ENCODE measurements at regions not wholly inside any gene's neighbourhood (a gene's known extent, or its start where the extent isn't known, plus 50 kb on each side); places are given as distances from the start of the nearest gene placed in this dataset.

DNA sequence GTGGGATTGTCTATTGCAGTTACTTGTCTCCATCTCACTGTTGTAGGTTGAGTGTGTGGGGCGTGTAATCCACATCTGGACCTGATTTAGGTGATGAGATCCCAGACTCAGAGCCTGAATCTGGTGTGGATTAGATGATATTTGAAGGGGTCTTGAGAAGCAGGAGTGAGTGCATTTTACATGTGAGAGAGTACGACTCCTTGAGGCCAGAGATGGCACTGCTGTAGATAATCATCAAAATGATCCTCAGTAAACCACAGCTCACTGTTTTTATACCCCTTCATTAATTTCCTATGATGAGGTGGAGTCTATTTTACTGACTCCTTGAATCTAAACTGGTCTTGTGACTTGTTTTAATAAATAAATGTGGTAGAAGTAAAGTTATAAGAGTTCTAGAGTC lies 732.5 kb downstream of the KCNJ2 start:
- H3K9me3 ChIP-seq (ENCODE audit: low read length) = no peaks in the 10 kb centered on the region
- no peaks in the 10 kb centered on the region for H3K9me2 ChIP-seq (ENCODE audit: low read depth, low read length)
- no peak overlapping the region for H3K4me2 ChIP-seq (ENCODE audit: low read length)
- H2AFZ ChIP-seq (ENCODE audit: low read length) = no peak overlapping the region
- H3K4me3 ChIP-seq (ENCODE audit: low read depth, low read length, poor library complexity, severe bottlenecking) = no peak overlapping the region
- H3K79me2 ChIP-seq (ENCODE audit: insufficient read depth, low read length) = no peaks in the 10 kb centered on the region
- H3K27ac ChIP-seq (ENCODE audit: low read depth, low read length, poor library complexity, severe bottlenecking) = no peak overlapping the region
- no peaks in the 10 kb centered on the region for H3K36me3 ChIP-seq (ENCODE audit: insufficient read depth, low read length)
- H3K27me3 ChIP-seq (ENCODE audit: insufficient read depth, low read length) = no peaks in the 10 kb centered on the region
- TF ChIP-seq, protein P1, sequence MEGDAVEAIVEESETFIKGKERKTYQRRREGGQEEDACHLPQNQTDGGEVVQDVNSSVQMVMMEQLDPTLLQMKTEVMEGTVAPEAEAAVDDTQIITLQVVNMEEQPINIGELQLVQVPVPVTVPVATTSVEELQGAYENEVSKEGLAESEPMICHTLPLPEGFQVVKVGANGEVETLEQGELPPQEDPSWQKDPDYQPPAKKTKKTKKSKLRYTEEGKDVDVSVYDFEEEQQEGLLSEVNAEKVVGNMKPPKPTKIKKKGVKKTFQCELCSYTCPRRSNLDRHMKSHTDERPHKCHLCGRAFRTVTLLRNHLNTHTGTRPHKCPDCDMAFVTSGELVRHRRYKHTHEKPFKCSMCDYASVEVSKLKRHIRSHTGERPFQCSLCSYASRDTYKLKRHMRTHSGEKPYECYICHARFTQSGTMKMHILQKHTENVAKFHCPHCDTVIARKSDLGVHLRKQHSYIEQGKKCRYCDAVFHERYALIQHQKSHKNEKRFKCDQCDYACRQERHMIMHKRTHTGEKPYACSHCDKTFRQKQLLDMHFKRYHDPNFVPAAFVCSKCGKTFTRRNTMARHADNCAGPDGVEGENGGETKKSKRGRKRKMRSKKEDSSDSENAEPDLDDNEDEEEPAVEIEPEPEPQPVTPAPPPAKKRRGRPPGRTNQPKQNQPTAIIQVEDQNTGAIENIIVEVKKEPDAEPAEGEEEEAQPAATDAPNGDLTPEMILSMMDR (IDR thresholded peaks at IDR 0.05; ENCODE audit: low read length) = peak; percentile 12; the same call in 1 of the 2 replicates
- TF ChIP-seq EZH2 (IDR thresholded peaks at IDR 0.05; ENCODE audit: borderline replicate concordance, low read length) = no peak
- H3F3A ChIP-seq (ENCODE audit: insufficient read depth, low read length) = no peaks in the 10 kb centered on the region
- no peak overlapping the region for H3K9ac ChIP-seq (ENCODE audit: low read length)
- H3K4me1 ChIP-seq (ENCODE audit: insufficient read depth, low read length, severe bottlenecking) = no peaks in the 10 kb centered on the region
- H4K20me1 ChIP-seq (ENCODE audit: insufficient read depth, low read length) = no peaks in the 10 kb centered on the region

- H3K9me3 ChIP-seq (ENCODE audit: low read length) = no peaks in the 10 kb centered on the region
- no peaks in the 10 kb centered on the region for H3K79me2 ChIP-seq (ENCODE audit: insufficient read depth, low read length)
- no peak overlapping the region for H3K4me2 ChIP-seq (ENCODE audit: low read length)
- no peaks in the 10 kb centered on the region for H3K9me2 ChIP-seq (ENCODE audit: low read depth, low read length)
- H4K20me1 ChIP-seq (ENCODE audit: insufficient read depth, low read length) = no peaks in the 10 kb centered on the region
- H3K9ac ChIP-seq (ENCODE audit: low read length) = no peak overlapping the region
- H2AFZ ChIP-seq (ENCODE audit: low read length) = no peak overlapping the region
- no peaks in the 10 kb centered on the region for H3K36me3 ChIP-seq (ENCODE audit: insufficient read depth, low read length)
- TF ChIP-seq, protein P1 (IDR thresholded peaks at IDR 0.05; ENCODE audit: low read length) = no peak
- TF ChIP-seq EZH2 (IDR thresholded peaks at IDR 0.05; ENCODE audit: borderline replicate concordance, low read length) = no peak
- no peaks in the 10 kb centered on the region for H3K27me3 ChIP-seq (ENCODE audit: insufficient read depth, low read length)
- H3F3A ChIP-seq (ENCODE audit: insufficient read depth, low read length) = no peaks in the 10 kb centered on the region
- no peak overlapping the region for H3K27ac ChIP-seq (ENCODE audit: low read depth, low read length, poor library complexity, severe bottlenecking)
- H3K4me3 ChIP-seq (ENCODE audit: low read depth, low read length, poor library complexity, severe bottlenecking) = no peak overlapping the region
- no peaks in the 10 kb centered on the region for H3K4me1 ChIP-seq (ENCODE audit: insufficient read depth, low read length, severe bottlenecking)
Measured at GRCh38 chr17:70905796-70906195, 736.5 kb downstream of the KCNJ2 start.

DNA sequence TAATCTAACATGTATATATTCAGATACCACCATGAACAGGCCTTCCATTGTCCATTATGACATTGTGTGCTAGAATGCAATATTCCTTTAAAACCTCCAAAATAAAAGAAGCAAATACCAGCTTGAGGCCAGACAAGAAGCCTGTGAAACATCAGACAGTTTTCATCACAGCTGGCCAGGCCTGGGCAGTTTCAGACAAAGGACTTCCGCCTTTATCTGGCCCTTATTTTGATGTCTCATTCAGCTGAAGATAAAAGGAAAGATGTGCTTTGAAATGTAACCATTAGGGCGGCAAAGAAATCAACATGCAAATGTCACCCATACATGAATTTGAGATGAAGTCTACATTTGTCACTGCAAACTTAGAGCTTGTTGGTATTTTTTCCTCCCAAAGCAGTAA lies 737.5 kb downstream of the KCNJ2 start:
- TF ChIP-seq, protein P1 (IDR thresholded peaks at IDR 0.05; ENCODE audit: low read length) = no peak
- TF ChIP-seq EZH2 (IDR thresholded peaks at IDR 0.05; ENCODE audit: borderline replicate concordance, low read length) = no peak
- no peaks in the 10 kb centered on the region for H3F3A ChIP-seq (ENCODE audit: insufficient read depth, low read length)
- H3K9me2 ChIP-seq (ENCODE audit: low read depth, low read length) = no peaks in the 10 kb centered on the region
- H3K27me3 ChIP-seq (ENCODE audit: insufficient read depth, low read length) = no peaks in the 10 kb centered on the region
- no peaks in the 10 kb centered on the region for H3K4me1 ChIP-seq (ENCODE audit: insufficient read depth, low read length, severe bottlenecking)
- H3K36me3 ChIP-seq (ENCODE audit: insufficient read depth, low read length) = no peaks in the 10 kb centered on the region
- H3K4me2 ChIP-seq (ENCODE audit: low read length) = no peak overlapping the region
- no peaks in the 10 kb centered on the region for H3K9me3 ChIP-seq (ENCODE audit: low read length)
- no peak overlapping the region for H3K4me3 ChIP-seq (ENCODE audit: low read depth, low read length, poor library complexity, severe bottlenecking)
- no peak overlapping the region for H2AFZ ChIP-seq (ENCODE audit: low read length)
- H3K79me2 ChIP-seq (ENCODE audit: insufficient read depth, low read length) = no peaks in the 10 kb centered on the region
- H3K9ac ChIP-seq (ENCODE audit: low read length) = no peak overlapping the region
- H4K20me1 ChIP-seq (ENCODE audit: insufficient read depth, low read length) = no peaks in the 10 kb centered on the region
- H3K27ac ChIP-seq (ENCODE audit: low read depth, low read length, poor library complexity, severe bottlenecking) = no peak overlapping the region

Data from OCI-LY1 (cell line).